NT2/D1 (cell line): ENCODE measurements at regions not wholly inside any gene's neighbourhood (a gene's known extent, or its start where the extent isn't known, plus 50 kb on each side); places are given as distances from the start of the nearest gene placed in this dataset.

Experiments used
- DNase-seq: peaks from one replicate; pipeline ENCODE4 v3.0.0-alpha.2; 2011; ENCODE audit warnings: low read depth, low spot score
- H3K27me3 ChIP-seq: 2 replicates; pipeline ENCODE4 v1.6.0; 2011; ENCODE audit warnings: mild to moderate bottlenecking; ENCODE audit not compliant: insufficient read length, insufficient read depth
- H3K36me3 ChIP-seq: 2 replicates; pipeline ENCODE4 v1.6.1; 2011; ENCODE audit warnings: mild to moderate bottlenecking, low read length, mixed read lengths; ENCODE audit not compliant: insufficient read depth, insufficient read length
- H3K4me1 ChIP-seq: 2 replicates; pipeline ENCODE4 v1.5.1; 2011; ENCODE audit not compliant: insufficient read depth, insufficient read length
- H3K4me3 ChIP-seq: 2 replicates; pipeline ENCODE4 v1.5.1; 2011; ENCODE audit warnings: low read depth; ENCODE audit not compliant: insufficient read length
- H3K9ac ChIP-seq: 2 replicates; pipeline ENCODE4 v1.6.0; 2011; ENCODE audit warnings: low read depth; ENCODE audit not compliant: insufficient read length
- H3K9me3 ChIP-seq: 2 replicates; pipeline ENCODE4 v1.5.1; 2011; ENCODE audit warnings: mild to moderate bottlenecking, low read length; ENCODE audit not compliant: insufficient read depth
- SUZ12 ChIP-seq: IDR thresholded peaks from 2 replicates; pipeline ENCODE4 v1.6.1; 2011; ENCODE audit not compliant: insufficient read length, insufficient read depth; ENCODE audit errors: extremely low read depth
- YY1 ChIP-seq: IDR thresholded peaks from 2 replicates; pipeline ENCODE4 v1.6.1; 2011; ENCODE audit not compliant: insufficient read length, insufficient read depth
- ZNF274 ChIP-seq: IDR thresholded peaks from 2 replicates; pipeline ENCODE4 v1.6.1; 2011; ENCODE audit warnings: mild to moderate bottlenecking, low read depth, low read length

GRCh38 chr15:69626095-69627066 lies 173.8 kb downstream of the RPLP1 start:
- TF ChIP-seq SUZ12 = no peak
- no peak for TF ChIP-seq ZNF274
- no peak for TF ChIP-seq YY1
- Histone ChIP-seq H3K4me1 (no peaks in the 10 kb centered on the region), H3K9me3 (peaks cover 4% of the 10 kb centered on the region; the same call in 1 of the 2 replicates), H3K36me3 (no peaks in the 10 kb centered on the region), H3K9ac (no peak overlapping the region), H3K27me3 (no peaks in the 10 kb centered on the region), H3K4me3 (no peak overlapping the region)
- DNase-seq = no peak

- peaks cover 2% of the 10 kb centered on the region for H3K4me1 ChIP-seq
- H3K36me3 ChIP-seq = no peaks in the 10 kb centered on the region
- H3K9ac ChIP-seq = no peak overlapping the region
- H3K4me3 ChIP-seq = no peak overlapping the region
- no peak for DNase-seq
- peaks cover 4% of the 10 kb centered on the region; the same call in 1 of the 2 replicates for H3K9me3 ChIP-seq
- H3K27me3 ChIP-seq = no peaks in the 10 kb centered on the region
- TF ChIP-seq YY1 (no peak), SUZ12 (no peak), ZNF274 (no peak)
Measured at GRCh38 chr15:69627548-69628158, 175.0 kb downstream of the RPLP1 start.

- Histone ChIP-seq H3K4me3 (no peak overlapping the region), H3K27me3 (no peaks in the 10 kb centered on the region), H3K4me1 (peaks cover 2% of the 10 kb centered on the region), H3K36me3 (no peaks in the 10 kb centered on the region), H3K9ac (no peak overlapping the region), H3K9me3 (0 out of 2 replicates have a peak, but pooled peaks cover 1% of the 10 kb centered on the region)
- no peak for TF ChIP-seq YY1
- TF ChIP-seq SUZ12 = no peak
- TF ChIP-seq ZNF274 = no peak
- DNase-seq = no peak
Measured at GRCh38 chr15:69628256-69629093, 175.9 kb downstream of the RPLP1 start.

GRCh38 chr15:69629631-69630161 lies 177.1 kb downstream of the RPLP1 start:
- no peak for DNase-seq
- Histone ChIP-seq H3K27me3 (no peaks in the 10 kb centered on the region), H3K9ac (no peak overlapping the region), H3K4me3 (no peak overlapping the region), H3K36me3 (no peaks in the 10 kb centered on the region), H3K4me1 (peaks cover 2% of the 10 kb centered on the region), H3K9me3 (no peaks in the 10 kb centered on the region)
- TF ChIP-seq YY1 = no peak

- Histone ChIP-seq H3K36me3 (no peaks in the 10 kb centered on the region), H3K9me3 (no peaks in the 10 kb centered on the region), H3K27me3 (no peaks in the 10 kb centered on the region), H3K4me1 (peaks cover 2% of the 10 kb centered on the region), H3K4me3 (no peak overlapping the region), H3K9ac (no peak overlapping the region)
- no peak for DNase-seq
- no peak for TF ChIP-seq YY1
Measured at GRCh38 chr15:69631005-69631404, 178.4 kb downstream of the RPLP1 start.

- no peak for DNase-seq
- TF ChIP-seq YY1 (no peak), ZNF274 (no peak), SUZ12 (no peak)
- H3K27me3 ChIP-seq = no peaks in the 10 kb centered on the region
- no peaks in the 10 kb centered on the region for H3K36me3 ChIP-seq
- H3K9ac ChIP-seq = no peak overlapping the region
- peaks cover 2% of the 10 kb centered on the region for H3K4me1 ChIP-seq
- H3K4me3 ChIP-seq = no peak overlapping the region
- H3K9me3 ChIP-seq = no peaks in the 10 kb centered on the region
Measured at GRCh38 chr15:69631978-69632377, 179.4 kb downstream of the RPLP1 start.
